ENCODE measurements at regions not wholly inside any gene's neighbourhood (a gene's known extent, or its start where the extent isn't known, plus 50 kb on each side); places are given as distances from the start of the nearest gene placed in this dataset.

GRCh38 chr7:81161451-81162075 is 242.7 kb upstream of the SEMA3C start:
- Histone ChIP-seq H3K79me2 (ENCODE audit: insufficient read depth, low read length) (no peaks in the 10 kb centered on the region), H3K9me2 (ENCODE audit: low read depth, low read length) (no peaks in the 10 kb centered on the region), H2AFZ (ENCODE audit: low read length) (no peak overlapping the region), H3K4me3 (ENCODE audit: low read depth, low read length, poor library complexity, severe bottlenecking) (no peak overlapping the region), H4K20me1 (ENCODE audit: insufficient read depth, low read length) (no peaks in the 10 kb centered on the region), H3F3A (ENCODE audit: insufficient read depth, low read length) (no peaks in the 10 kb centered on the region), H3K9ac (ENCODE audit: low read length) (no peak overlapping the region), H3K4me1 (ENCODE audit: insufficient read depth, low read length, severe bottlenecking) (no peaks in the 10 kb centered on the region), H3K4me2 (ENCODE audit: low read length) (no peak overlapping the region), H3K36me3 (ENCODE audit: insufficient read depth, low read length) (no peaks in the 10 kb centered on the region), H3K27me3 (ENCODE audit: insufficient read depth, low read length) (no peaks in the 10 kb centered on the region), H3K27ac (ENCODE audit: low read depth, low read length, poor library complexity, severe bottlenecking) (no peak overlapping the region), H3K9me3 (ENCODE audit: low read length) (no peaks in the 10 kb centered on the region)
- no peak for TF ChIP-seq EZH2 (IDR thresholded peaks at IDR 0.05; ENCODE audit: borderline replicate concordance, low read length)
- no peak for TF ChIP-seq CTCF (IDR thresholded peaks at IDR 0.05; ENCODE audit: low read length)

GRCh38 chr7:81159402-81159801 is 240.6 kb upstream of the SEMA3C start:
- no peak for TF ChIP-seq EZH2 (IDR thresholded peaks at IDR 0.05; ENCODE audit: borderline replicate concordance, low read length)
- Histone ChIP-seq H3K4me2 (ENCODE audit: low read length) (no peak overlapping the region), H3K27ac (ENCODE audit: low read depth, low read length, poor library complexity, severe bottlenecking) (no peak overlapping the region), H3K36me3 (ENCODE audit: insufficient read depth, low read length) (no peaks in the 10 kb centered on the region), H3F3A (ENCODE audit: insufficient read depth, low read length) (no peaks in the 10 kb centered on the region), H3K79me2 (ENCODE audit: insufficient read depth, low read length) (no peaks in the 10 kb centered on the region), H3K27me3 (ENCODE audit: insufficient read depth, low read length) (no peaks in the 10 kb centered on the region), H3K9ac (ENCODE audit: low read length) (no peak overlapping the region), H4K20me1 (ENCODE audit: insufficient read depth, low read length) (no peaks in the 10 kb centered on the region), H3K9me2 (ENCODE audit: low read depth, low read length) (no peaks in the 10 kb centered on the region), H3K9me3 (ENCODE audit: low read length) (no peaks in the 10 kb centered on the region), H3K4me3 (ENCODE audit: low read depth, low read length, poor library complexity, severe bottlenecking) (no peak overlapping the region), H2AFZ (ENCODE audit: low read length) (no peak overlapping the region), H3K4me1 (ENCODE audit: insufficient read depth, low read length, severe bottlenecking) (no peaks in the 10 kb centered on the region)

- Histone ChIP-seq H3K4me2 (ENCODE audit: low read length) (no peak overlapping the region), H3K4me1 (ENCODE audit: insufficient read depth, low read length, severe bottlenecking) (no peaks in the 10 kb centered on the region), H3K9me3 (ENCODE audit: low read length) (no peaks in the 10 kb centered on the region), H4K20me1 (ENCODE audit: insufficient read depth, low read length) (no peaks in the 10 kb centered on the region), H3K27ac (ENCODE audit: low read depth, low read length, poor library complexity, severe bottlenecking) (no peak overlapping the region), H3K79me2 (ENCODE audit: insufficient read depth, low read length) (no peaks in the 10 kb centered on the region), H3K27me3 (ENCODE audit: insufficient read depth, low read length) (no peaks in the 10 kb centered on the region), H2AFZ (ENCODE audit: low read length) (no peak overlapping the region), H3K4me3 (ENCODE audit: low read depth, low read length, poor library complexity, severe bottlenecking) (no peak overlapping the region), H3K36me3 (ENCODE audit: insufficient read depth, low read length) (no peaks in the 10 kb centered on the region), H3K9ac (ENCODE audit: low read length) (no peak overlapping the region), H3K9me2 (ENCODE audit: low read depth, low read length) (no peaks in the 10 kb centered on the region), H3F3A (ENCODE audit: insufficient read depth, low read length) (no peaks in the 10 kb centered on the region)
- no peak for TF ChIP-seq EZH2 (IDR thresholded peaks at IDR 0.05; ENCODE audit: borderline replicate concordance, low read length)
- no peak for TF ChIP-seq CTCF (IDR thresholded peaks at IDR 0.05; ENCODE audit: low read length)
Observed at GRCh38 chr7:81158189-81158588, 239.3 kb upstream of the SEMA3C start.

Data from OCI-LY1 (cell line).